Fibroblast of villous mesenchyme (primary cell): ENCODE measurements at regions not wholly inside any gene's neighbourhood (a gene's known extent, or its start where the extent isn't known, plus 50 kb on each side); places are given as distances from the start of the nearest gene placed in this dataset.
"Not testable (repeated sequence)": the region's sequence is repeated elsewhere in the genome, so short reads cannot be mapped to it uniquely, and the experiment has no call there.

Source experiments
- DNase-seq: peaks from one replicate; pipeline ENCODE4 v3.0.0-alpha.2; 2010; ENCODE audit warnings: low read depth
- H3K4me3 ChIP-seq: 2 replicates; pipeline ENCODE4 v1.5.1; 2011; ENCODE audit warnings: low read depth, mild to moderate bottlenecking, low read length
- TF ChIP-seq, protein P1 (sequence below): IDR thresholded peaks from 2 replicates; pipeline ENCODE4 v1.5.1; 2012; ENCODE audit warnings: low read depth, mild to moderate bottlenecking, low read length; ENCODE audit not compliant: insufficient read depth

GRCh38 chr5:7274203-7274602 lies 121.7 kb upstream of the ADCY2 start:
- TF ChIP-seq, protein P1, sequence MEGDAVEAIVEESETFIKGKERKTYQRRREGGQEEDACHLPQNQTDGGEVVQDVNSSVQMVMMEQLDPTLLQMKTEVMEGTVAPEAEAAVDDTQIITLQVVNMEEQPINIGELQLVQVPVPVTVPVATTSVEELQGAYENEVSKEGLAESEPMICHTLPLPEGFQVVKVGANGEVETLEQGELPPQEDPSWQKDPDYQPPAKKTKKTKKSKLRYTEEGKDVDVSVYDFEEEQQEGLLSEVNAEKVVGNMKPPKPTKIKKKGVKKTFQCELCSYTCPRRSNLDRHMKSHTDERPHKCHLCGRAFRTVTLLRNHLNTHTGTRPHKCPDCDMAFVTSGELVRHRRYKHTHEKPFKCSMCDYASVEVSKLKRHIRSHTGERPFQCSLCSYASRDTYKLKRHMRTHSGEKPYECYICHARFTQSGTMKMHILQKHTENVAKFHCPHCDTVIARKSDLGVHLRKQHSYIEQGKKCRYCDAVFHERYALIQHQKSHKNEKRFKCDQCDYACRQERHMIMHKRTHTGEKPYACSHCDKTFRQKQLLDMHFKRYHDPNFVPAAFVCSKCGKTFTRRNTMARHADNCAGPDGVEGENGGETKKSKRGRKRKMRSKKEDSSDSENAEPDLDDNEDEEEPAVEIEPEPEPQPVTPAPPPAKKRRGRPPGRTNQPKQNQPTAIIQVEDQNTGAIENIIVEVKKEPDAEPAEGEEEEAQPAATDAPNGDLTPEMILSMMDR: no peak
- H3K4me3 ChIP-seq: no peak overlapping the region
- DNase-seq: no peak

- DNase-seq, H3K4me3 ChIP-seq: not testable (repeated sequence)
These were observed 106.3 kb upstream of the ADCY2 start for GRCh38 chr5:7289634-7290033.

DNA sequence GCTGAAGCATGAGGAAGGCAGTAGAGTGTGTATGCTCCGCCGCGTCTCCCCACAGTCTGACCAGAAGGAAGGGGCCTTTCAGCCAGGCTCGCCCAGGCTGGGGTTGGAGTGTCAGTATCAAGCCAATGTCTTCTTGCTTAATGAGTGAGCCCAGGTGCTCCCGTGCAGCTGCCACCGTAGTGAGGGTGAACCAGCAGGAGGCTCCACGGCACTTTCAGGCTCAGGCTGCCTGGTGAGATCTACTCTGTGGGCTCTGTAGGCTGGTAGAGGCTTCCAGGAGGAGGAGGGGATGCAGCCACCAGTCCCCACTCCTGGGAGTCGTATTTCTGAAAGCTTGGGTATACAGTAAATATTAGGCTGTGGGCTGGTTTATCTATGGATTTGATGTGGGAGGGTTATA lies 98.1 kb upstream of the ADCY2 start:
- H3K4me3 ChIP-seq, DNase-seq: not testable (repeated sequence)

- not testable (repeated sequence) for H3K4me3 ChIP-seq, DNase-seq
These were observed 96.2 kb upstream of the ADCY2 start for GRCh38 chr5:7299731-7300130.

DNA sequence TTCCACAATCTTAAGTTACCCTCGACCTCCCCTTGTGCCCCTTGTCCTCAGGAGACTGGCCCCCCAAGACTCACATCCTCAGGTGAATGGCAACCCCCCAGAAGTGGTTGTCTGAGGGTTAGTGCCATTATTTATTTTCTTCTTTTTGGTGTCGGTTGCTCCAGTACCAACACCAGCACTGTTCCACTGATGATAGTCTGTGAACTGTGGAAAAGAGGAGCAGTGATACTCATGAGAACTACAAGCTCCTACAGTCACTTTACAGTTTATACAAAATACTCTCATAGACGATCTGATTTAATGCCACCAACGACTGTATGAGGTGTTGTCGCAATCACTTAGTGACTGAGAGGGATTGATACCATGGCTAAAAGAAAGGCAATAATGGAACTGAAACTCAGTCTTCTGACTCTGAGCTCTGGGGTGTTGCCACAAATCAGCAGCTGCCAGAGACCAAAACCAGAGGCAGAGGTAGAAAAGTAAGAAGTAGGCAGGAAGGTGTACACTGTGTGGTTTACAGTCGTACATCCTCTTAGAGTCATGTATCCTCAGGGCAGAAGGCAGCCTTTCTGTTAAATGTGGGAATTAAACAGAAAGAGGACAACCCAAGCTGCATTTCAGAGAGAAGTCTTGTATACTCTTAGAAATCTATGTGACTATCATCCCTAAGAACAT lies 90.8 kb upstream of the ADCY2 start:
- not testable (repeated sequence) for H3K4me3 ChIP-seq, DNase-seq

GRCh38 chr5:7306556-7306955 lies 89.4 kb upstream of the ADCY2 start:
- H3K4me3 ChIP-seq, DNase-seq: not testable (repeated sequence)

- DNase-seq, H3K4me3 ChIP-seq: not testable (repeated sequence)
These were observed 88.2 kb upstream of the ADCY2 start for GRCh38 chr5:7307709-7308108.

DNA sequence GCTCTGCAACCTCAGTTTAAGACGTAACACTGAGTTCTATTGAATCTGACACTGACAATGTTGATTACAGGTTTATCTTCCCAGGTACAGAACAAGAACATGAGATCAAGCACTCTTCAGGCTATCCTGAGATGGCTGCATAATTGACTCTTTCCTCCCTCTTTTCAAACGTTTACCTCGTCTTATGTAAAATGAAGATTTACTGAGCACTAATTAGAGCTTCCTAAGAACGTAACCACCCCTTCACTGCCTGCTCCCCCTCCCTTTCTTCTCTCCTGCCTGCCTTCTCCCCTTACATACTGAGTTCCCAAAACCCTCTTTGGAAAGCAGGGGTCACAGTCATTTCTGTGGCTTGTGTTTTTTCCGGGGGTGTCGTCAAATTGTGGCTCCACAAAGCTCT lies 86.2 kb upstream of the ADCY2 start:
- H3K4me3 ChIP-seq, DNase-seq: not testable (repeated sequence)

DNA sequence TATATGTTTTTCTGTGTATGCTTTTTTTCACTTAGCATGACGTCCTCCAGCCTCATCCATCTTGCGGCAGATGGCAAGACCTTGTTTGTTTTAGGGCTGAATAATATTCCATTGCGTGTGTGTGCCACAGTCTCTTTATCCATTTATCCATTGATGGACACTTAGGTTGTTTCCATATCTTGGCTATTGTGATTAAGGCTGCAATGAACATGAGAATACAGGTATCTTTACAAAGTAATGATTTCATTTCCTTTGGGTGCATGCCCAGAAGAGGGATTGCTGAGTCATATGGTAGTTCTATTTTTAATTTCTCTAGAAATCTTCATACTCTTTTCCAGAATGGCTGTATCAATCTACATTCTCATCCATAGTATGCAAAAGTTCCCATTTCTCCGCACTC lies 85.3 kb upstream of the ADCY2 start:
- H3K4me3 ChIP-seq, DNase-seq: not testable (repeated sequence)

DNA sequence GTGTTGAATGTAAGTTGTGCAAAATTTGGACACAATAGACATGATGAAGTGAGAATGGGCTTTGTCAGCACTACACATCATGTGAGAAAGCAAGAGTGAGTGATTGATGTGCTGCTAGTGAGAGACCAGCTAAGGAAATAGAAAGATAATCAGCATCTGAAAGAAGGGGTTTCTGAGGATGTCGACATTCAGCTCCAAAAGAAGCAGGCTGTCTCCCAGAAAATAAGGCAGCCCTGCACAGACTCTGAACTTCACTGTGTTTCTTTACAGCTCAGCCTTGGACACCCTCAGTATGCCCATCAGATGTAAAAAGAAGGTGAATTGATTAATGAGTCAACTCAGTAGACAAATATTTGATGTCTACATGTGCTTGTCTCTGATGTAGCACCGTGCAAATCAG lies 80.8 kb upstream of the ADCY2 start:
- DNase-seq: no peak
- no peak overlapping the region for H3K4me3 ChIP-seq
- TF ChIP-seq, protein P1: no peak

GRCh38 chr5:7317751-7318150 lies 78.2 kb upstream of the ADCY2 start:
- DNase-seq: no peak
- H3K4me3 ChIP-seq: no peak overlapping the region
- TF ChIP-seq, protein P1: no peak
